GM21367 (cell line): ENCODE measurements at regions not wholly inside any gene's neighbourhood (a gene's known extent, or its start where the extent isn't known, plus 50 kb on each side); places are given as distances from the start of the nearest gene placed in this dataset.
"Not testable (repeated sequence)": the region's sequence is repeated elsewhere in the genome, so short reads cannot be mapped to it uniquely, and the experiment has no call there.

Source experiments
- ATAC-seq: cut with Tn5 transposase; IDR thresholded peaks from one replicate; pipeline ENCODE4 v1.9.1; 2021; ENCODE audit not compliant: unreplicated experiment

DNA sequence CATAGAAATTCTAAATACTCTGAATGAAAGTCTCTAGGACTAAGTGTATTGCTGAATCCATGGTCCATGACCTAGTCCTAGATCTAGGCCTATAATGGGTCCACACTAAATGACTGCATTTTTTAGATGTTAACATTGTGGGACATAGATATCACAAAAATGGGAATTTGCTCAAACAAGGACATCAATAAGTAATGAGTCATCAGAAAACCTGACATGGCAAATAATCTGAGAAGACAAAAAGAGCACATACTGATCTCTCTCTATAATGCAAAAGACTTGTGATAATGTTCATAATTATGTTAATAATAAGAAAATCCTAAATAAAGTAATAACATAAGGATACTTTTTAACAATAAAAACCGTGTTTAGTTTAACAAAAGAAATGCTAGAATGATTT lies 1168.4 kb downstream of the FSCB start:
- ATAC-seq, result no peak

- ATAC-seq, result no peak
Observed at GRCh38 chr14:43336351-43336750, 1170.7 kb downstream of the FSCB start.

- ATAC-seq, result not testable (repeated sequence)
Observed at GRCh38 chr14:43326501-43327407, 1180.3 kb downstream of the FSCB start.

- no peak for ATAC-seq
Observed at GRCh38 chr14:43316427-43316826, 1190.7 kb downstream of the FSCB start.

DNA sequence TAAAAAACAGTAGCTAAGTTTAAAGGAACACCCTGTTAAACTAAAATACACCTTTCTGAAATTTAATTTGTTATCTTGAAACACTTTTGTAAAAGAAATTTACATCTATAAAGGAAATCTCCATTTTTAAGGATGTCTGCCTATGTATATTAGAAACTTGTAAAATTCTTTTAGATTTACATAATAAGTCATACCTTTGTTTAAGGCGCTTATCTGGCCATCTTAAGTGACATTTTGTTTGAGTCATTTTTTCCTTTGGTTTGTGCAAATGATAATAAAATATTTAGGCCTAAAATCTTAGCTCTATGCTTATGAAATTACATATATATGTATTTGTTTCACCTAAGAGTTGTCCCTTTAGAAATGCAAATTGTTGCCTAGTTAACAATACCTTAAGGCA lies 1193.4 kb downstream of the FSCB start:
- ATAC-seq, result no peak

GRCh38 chr14:43308421-43309110 lies 1198.5 kb downstream of the FSCB start:
- no peak for ATAC-seq

GRCh38 chr14:43307836-43308235 lies 1199.2 kb downstream of the FSCB start:
- no peak for ATAC-seq

DNA sequence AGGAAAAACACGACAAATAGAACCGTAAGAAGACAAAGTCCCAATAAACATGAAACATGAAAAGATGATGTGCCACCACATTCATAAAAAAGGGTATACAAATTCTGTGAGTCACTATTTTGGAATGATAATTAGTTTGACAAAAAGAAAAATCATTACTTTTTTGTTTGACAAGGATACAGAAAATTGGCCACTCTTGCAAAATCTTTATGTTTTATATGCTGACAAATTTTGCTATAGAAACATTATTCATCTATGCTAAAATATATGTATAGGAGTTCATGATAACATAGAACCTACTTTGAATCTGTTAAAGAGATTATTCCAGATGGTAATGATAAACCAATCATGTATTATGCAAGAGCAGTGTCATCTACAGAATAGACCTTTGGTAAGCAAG lies 1201.0 kb downstream of the FSCB start:
- no peak for ATAC-seq

- no peak for ATAC-seq
Observed at GRCh38 chr14:43297794-43298193, 1209.3 kb downstream of the FSCB start.

DNA sequence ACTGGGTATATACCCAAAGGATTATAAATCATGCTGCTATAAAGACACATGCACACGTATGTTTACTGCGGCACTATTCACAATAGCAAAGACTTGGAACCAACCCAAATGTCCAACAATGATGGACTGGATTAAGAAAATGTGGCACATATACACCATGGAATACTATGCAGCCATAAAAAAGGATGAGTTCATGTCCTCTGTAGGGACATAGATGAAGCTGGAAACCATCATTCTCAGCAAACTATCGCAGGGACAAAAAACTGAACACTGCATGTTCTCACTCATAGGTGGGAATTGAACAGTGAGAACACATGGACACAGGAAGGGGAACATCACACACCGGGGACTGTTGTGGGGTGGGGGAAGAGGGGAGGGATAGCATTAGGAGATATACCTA lies 1211.0 kb downstream of the FSCB start:
- ATAC-seq, result not testable (repeated sequence)

GRCh38 chr14:43285575-43285974 lies 1221.5 kb downstream of the FSCB start:
- no peak for ATAC-seq

- ATAC-seq, result no peak
Observed at GRCh38 chr14:43260056-43260455, 1247.0 kb downstream of the FSCB start.

DNA sequence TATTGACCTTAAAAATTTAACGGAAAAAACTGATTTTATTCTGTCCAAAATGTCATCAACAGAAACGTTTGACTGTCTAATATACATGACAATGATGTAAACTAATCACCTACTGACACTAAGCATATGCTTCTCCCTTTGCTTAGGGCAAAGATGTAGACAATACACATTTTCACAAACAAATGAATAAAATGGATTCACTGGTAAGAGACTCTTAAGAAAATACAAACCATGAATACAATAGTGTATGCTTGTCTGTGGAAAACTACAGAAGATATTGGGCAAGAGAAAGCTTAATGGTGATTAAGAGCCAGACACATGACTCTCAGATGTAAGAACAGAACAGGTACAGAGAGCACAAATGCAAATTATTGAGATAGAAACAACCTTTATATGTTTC lies 1248.7 kb downstream of the FSCB start:
- ATAC-seq, result no peak

GRCh38 chr14:43256996-43257395 lies 1250.1 kb downstream of the FSCB start:
- not testable (repeated sequence) for ATAC-seq

- ATAC-seq, result no peak
Observed at GRCh38 chr14:43252866-43253265, 1254.2 kb downstream of the FSCB start.

GRCh38 chr14:43249591-43249990 lies 1257.5 kb downstream of the FSCB start:
- no peak for ATAC-seq

DNA sequence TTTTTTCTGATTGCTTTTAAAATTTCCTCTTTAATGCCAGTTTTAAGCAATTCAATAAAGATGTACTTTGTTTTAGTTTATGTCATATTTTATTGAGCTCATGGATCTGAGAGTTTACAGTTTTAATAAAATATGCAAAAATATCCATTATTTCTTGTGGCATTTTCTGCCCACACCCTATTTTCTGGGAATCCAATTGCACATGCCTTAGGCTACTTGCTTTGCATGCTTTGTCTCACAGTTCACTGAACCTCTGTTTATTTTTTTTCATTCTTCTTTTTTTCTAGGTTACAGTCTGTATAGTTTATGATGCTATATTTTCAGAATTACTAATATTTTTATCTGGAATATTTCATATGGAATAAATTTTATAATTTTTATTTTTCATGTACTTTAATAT lies 1258.0 kb downstream of the FSCB start:
- no peak for ATAC-seq

DNA sequence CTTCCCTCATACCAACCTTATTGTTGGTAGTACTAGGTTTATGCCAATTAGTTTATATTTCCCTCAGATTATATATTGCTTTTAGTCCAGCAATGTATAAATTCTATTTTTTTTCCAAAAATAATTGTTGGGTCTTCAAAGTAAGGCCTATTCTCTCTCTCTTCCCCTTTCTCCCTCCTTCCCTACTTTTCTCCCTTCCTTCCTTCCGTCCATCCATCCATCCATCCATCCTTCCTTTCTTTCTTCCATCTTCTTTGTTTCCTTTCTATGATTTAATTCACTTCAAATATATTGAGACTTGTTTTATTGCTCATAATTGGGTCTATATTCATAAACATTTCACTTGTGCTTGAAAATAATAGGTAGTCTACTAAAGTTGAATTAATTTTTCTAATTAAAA lies 1259.2 kb downstream of the FSCB start:
- no peak for ATAC-seq

DNA sequence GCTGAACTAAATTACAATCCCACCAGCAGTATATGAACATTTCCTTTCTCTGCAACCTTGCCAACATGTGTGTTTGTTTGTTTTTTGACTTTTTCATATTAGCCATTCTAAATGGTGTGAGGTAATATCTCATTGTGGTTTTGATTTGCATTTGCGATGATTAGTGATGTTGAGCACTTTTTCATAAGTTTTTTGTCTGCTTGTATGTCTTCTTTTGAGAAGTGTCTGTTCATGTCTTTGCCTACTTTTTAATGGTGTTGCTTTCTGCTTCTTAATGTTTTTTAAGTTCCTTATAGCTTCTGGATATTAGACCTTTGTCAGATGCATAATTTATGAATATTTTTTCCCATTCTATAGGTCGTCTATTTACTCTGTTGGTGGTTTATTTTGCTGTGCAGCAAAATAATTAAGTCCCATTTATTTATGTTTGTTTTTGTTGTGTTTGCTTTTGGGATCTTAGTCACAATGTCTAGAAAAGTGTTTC lies 1262.9 kb downstream of the FSCB start:
- ATAC-seq, result no peak

DNA sequence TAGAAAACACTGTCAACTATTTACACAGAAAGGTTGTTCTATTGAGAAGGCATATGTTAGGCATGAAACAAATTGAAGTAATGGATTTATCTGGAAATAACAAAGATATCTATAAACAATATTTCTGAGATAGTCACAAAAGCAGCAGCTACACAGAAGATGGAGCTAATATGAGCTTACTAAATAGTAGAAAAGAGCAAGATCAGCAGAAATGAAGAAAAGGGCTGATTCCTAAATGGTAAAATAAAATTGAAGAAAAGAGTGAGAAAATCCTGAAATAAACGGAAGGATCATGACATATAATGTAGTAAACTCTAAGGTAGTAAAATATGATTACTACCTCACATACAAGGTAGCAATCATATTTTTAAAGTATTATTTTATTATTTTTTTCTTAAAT lies 1263.9 kb downstream of the FSCB start:
- no peak for ATAC-seq

- no peak for ATAC-seq
Observed at GRCh38 chr14:43232261-43232660, 1274.8 kb downstream of the FSCB start.

- ATAC-seq, result no peak
Observed at GRCh38 chr14:43215524-43215923, 1291.6 kb downstream of the FSCB start.
